Esophagus squamous epithelium (tissue), 4 donors: ENCODE measurements at regions not wholly inside any gene's neighbourhood (a gene's known extent, or its start where the extent isn't known, plus 50 kb on each side); places are given as distances from the start of the nearest gene placed in this dataset.

Source experiments
- CTCF ChIP-seq, 6 experiments: fragments of 450-650 bp in 4 of 6; fragments of 200-600 bp in 2 of 6; sonication (generic) in 2 of 6; IDR thresholded peaks; one replicate each; pipeline ENCODE4 v1.5.1; 2016 to 2019; ENCODE audit warnings: antibody characterized with exemption in 6 of 6, mild to moderate bottlenecking in 4 of 6, moderate library complexity in 4 of 6
- POLR2A ChIP-seq, 4 donors: fragments of 450-650 bp; IDR thresholded peaks; one replicate each; pipeline ENCODE4 v1.6.1; 2017; ENCODE audit warnings: antibody characterized with exemption in 4 of 4, mild to moderate bottlenecking in 4 of 4, moderate library complexity in 3 of 4

- no peak for TF ChIP-seq CTCF (IDR thresholded peaks at IDR 0.05)
- TF ChIP-seq POLR2A (IDR thresholded peaks at IDR 0.05): no peak
These were observed 54.3 kb upstream of the INTU start for GRCh38 chr4:127578491-127578890.
